Prostate gland (tissue), 2 donors: ENCODE measurements at regions not wholly inside any gene's neighbourhood (a gene's known extent, or its start where the extent isn't known, plus 50 kb on each side); places are given as distances from the start of the nearest gene placed in this dataset.

Experiments
- DNase-seq: peaks from one replicate; pipeline ENCODE4 v3.0.0-alpha.2; 2019; ENCODE audit warnings: low spot score
- H3K27ac ChIP-seq, 2 donors: fragments of 200-600 bp; sonication (generic); 2 replicates each; pipeline ENCODE4 v1.5.1; 2017 to 2019
- H3K27me3 ChIP-seq: fragments of 200-600 bp; sonication (generic); replicated peaks from 2 replicates; pipeline ENCODE4 v1.5.1; 2019; ENCODE audit not compliant: insufficient read depth
- H3K36me3 ChIP-seq, 2 donors: fragments of 200-600 bp; sonication (generic); 1 replicate in 1 of 2; 2 replicates in 1 of 2; pipeline versions ENCODE4 v1.5.1 to v1.8.1; 2017 to 2019
- H3K4me1 ChIP-seq: fragments of 200-600 bp; sonication (generic); replicated peaks from 2 replicates; pipeline ENCODE4 v1.5.1; 2019
- H3K4me3 ChIP-seq, 2 donors: fragments of 200-600 bp; sonication (generic); 2 replicates each; pipeline ENCODE4 v1.5.1; 2017 to 2019
- H3K9me3 ChIP-seq: fragments of 200-600 bp; sonication (generic); 2 replicates; pipeline ENCODE4 v1.5.1; 2017
- POLR2A ChIP-seq: fragments of 450-650 bp; IDR thresholded peaks from one replicate; pipeline ENCODE4 v1.6.1; 2016; ENCODE audit warnings: antibody characterized with exemption, mild to moderate bottlenecking
- POLR2AphosphoS5 ChIP-seq: sonication (generic); formaldehyde crosslinking; IDR thresholded peaks from one replicate; pipeline ENCODE4 v1.6.1; 2017; ENCODE audit warnings: antibody characterized with exemption
- WGBS: methylation state at CpG from one replicate; pipeline ENCODE4 v1.1.5; 2018; 5-methylcytosine and 5-hydroxymethylcytosine counted together
- intact Hi-C: fragments of 100-400 bp; cut with DNase I; formaldehyde crosslinking; loops from one replicate; pipeline ENCODE4 v1.14.2; 2022
- small RNA-seq, 2 donors: library from RNA; depleted of rRNA; stranded (forward); fragments of <200 nt; gene quantifications; one replicate each; pipeline ENCODE3, GENCODE V24; 2016
- TF ChIP-seq, protein P1 (sequence below), 4 experiments: fragments of 200-600 bp in 2 of 4; fragments of 450-650 bp in 2 of 4; sonication (generic) in 2 of 4; IDR thresholded peaks; 1 replicate in 3 of 4; 2 replicates in 1 of 4; pipeline ENCODE4 v1.5.1; 2016 to 2019; ENCODE audit warnings: antibody characterized with exemption in 4 of 4, mild to moderate bottlenecking in 2 of 4, moderate library complexity in 2 of 4

DNA sequence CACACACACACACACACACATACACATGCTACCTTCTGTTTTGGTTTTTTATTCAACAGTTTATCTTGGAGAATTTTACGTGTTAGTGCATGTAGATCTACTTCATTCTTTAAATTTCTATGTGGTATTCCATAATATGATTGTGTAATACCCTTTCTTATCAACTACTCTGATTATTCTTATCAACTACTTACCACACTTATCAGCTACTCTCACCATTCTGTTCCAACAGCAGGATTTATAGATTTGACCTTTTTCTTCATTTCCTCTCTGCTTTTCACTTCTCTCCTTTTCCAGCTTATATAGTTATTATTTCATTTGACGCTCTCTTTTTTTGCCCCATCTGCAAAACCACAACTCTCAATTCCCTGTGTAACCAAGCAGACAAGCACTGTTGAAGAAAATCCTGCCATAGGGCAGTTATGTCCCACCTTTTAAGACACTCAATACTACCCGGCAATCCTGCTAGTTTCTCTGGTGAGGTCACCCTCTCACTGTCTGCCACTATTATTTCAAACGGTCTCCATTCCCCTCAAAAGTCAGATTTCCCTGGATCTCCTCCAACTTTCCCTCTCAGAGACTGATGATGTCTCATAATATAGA lies 56.9 kb upstream of the SATB1 start:
- Histone ChIP-seq H3K27ac (no peak overlapping the region), H3K4me3 (no peak overlapping the region), H3K9me3 (no peaks in the 10 kb centered on the region), H3K4me1 (no peaks in the 10 kb centered on the region), H3K27me3 (no peaks in the 10 kb centered on the region), H3K36me3 (no peaks in the 10 kb centered on the region)
- TF ChIP-seq POLR2A = no peak
- TF ChIP-seq POLR2AphosphoS5 = no peak
- TF ChIP-seq, protein P1, sequence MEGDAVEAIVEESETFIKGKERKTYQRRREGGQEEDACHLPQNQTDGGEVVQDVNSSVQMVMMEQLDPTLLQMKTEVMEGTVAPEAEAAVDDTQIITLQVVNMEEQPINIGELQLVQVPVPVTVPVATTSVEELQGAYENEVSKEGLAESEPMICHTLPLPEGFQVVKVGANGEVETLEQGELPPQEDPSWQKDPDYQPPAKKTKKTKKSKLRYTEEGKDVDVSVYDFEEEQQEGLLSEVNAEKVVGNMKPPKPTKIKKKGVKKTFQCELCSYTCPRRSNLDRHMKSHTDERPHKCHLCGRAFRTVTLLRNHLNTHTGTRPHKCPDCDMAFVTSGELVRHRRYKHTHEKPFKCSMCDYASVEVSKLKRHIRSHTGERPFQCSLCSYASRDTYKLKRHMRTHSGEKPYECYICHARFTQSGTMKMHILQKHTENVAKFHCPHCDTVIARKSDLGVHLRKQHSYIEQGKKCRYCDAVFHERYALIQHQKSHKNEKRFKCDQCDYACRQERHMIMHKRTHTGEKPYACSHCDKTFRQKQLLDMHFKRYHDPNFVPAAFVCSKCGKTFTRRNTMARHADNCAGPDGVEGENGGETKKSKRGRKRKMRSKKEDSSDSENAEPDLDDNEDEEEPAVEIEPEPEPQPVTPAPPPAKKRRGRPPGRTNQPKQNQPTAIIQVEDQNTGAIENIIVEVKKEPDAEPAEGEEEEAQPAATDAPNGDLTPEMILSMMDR (IDR thresholded peaks at IDR 0.05) = no peak
- no peak for DNase-seq
- intact Hi-C loops = no loop called here
- 61% methylated on average over 4 of the region's 4 CpGs for WGBS

DNA sequence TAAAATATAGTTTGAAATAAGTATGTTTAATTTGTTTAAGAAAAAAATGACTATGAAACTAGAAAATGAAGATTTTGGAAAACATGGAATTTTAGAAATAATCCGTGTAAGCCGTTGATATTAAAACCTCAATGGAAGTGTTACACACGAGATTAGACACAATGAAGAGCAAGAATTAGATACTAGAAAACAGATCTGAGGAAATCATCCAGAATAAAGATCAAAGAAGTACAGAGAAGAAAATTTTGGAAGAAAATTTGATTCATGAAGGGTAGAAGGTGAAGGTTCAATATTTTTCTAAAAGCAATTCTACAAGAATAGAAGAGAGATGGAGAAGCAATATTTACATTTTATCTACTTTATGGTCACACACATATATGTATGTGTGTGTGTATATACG lies 52.5 kb upstream of the SATB1 start:
- intact Hi-C loops = no loop called here
- H3K27me3 ChIP-seq = no peaks in the 10 kb centered on the region
- no peak overlapping the region for H3K4me3 ChIP-seq
- H3K36me3 ChIP-seq = no peaks in the 10 kb centered on the region
- 83% methylated on average over 4 of the region's 4 CpGs for WGBS
- no peaks in the 10 kb centered on the region for H3K4me1 ChIP-seq
- DNase-seq = no peak
- no peak overlapping the region for H3K27ac ChIP-seq
- no peaks in the 10 kb centered on the region for H3K9me3 ChIP-seq
- TF ChIP-seq POLR2AphosphoS5 (no peak), POLR2A (no peak)
- TF ChIP-seq, protein P1 (IDR thresholded peaks at IDR 0.05) = no peak

Small RNAs in the stretch of these regions (small RNA-seq; reads per million reads assigned to genes)
- gene RNU6-138P = 0 reads per million in 2 donors
